A549 (cell line): ENCODE measurements at regions not wholly inside any gene's neighbourhood (a gene's known extent, or its start where the extent isn't known, plus 50 kb on each side); places are given as distances from the start of the nearest gene placed in this dataset.

Experiments
- CTCF ChIP-seq: fragments of >200 bp; sonication (Bioruptor Twin); formaldehyde crosslinking; IDR thresholded peaks from 3 replicates; pipeline ENCODE4 v1.5.1; 2016
- EP300 ChIP-seq, 2 experiments: fragments of >200 bp; sonication (Bioruptor Twin); formaldehyde crosslinking; IDR thresholded peaks; 2 replicates in 1 of 2; 3 replicates in 1 of 2; pipeline ENCODE4 v1.6.1; 2016 to 2017
- HDAC2 ChIP-seq: fragments of 200-600 bp; sonication (generic); IDR thresholded peaks from 2 replicates; pipeline ENCODE4 v1.6.1; 2016
- HMGXB4 ChIP-seq: fragments of 250-450 bp; sonication (Bioruptor Pico); IDR thresholded peaks from 2 replicates; pipeline ENCODE4 v1.5.0; 2021; ENCODE audit warnings: mild to moderate bottlenecking, moderate library complexity, borderline replicate concordance
- MAZ ChIP-seq: fragments of 150-350 bp; IDR thresholded peaks from 2 replicates; pipeline ENCODE4 v1.6.1; 2014; ENCODE audit warnings: antibody characterized with exemption, low read depth, low read length, borderline replicate concordance
- MYC ChIP-seq: IDR thresholded peaks from 2 replicates; pipeline ENCODE4 v1.6.1; 2012; ENCODE audit warnings: mild to moderate bottlenecking, inconsistent platforms, low read length, improper control_type of control experiment, borderline replicate concordance
- PBX3 ChIP-seq: IDR thresholded peaks from 2 replicates; pipeline ENCODE4 v1.6.1; 2012
- POLR2A ChIP-seq: IDR thresholded peaks from 2 replicates; pipeline ENCODE4 v1.6.1; 2012; ENCODE audit warnings: mild to moderate bottlenecking, low read length
- RAD21 ChIP-seq, 2 experiments: fragments of >200 bp in 1 of 2; sonication (Bioruptor Twin) in 1 of 2; formaldehyde crosslinking in 1 of 2; IDR thresholded peaks in 1 of 2; conservative IDR thresholded peaks in 1 of 2; 2 replicates in 1 of 2; 3 replicates in 1 of 2; pipeline ENCODE4 v1.6.1; 2012 to 2018; ENCODE audit warnings: inconsistent platforms in 1 of 2
- REST ChIP-seq: fragments of 200-600 bp; sonication (generic); IDR thresholded peaks from 2 replicates; pipeline ENCODE4 v1.6.1; 2016; ENCODE audit warnings: antibody characterized with exemption, mild to moderate bottlenecking, moderate library complexity
- USF2 ChIP-seq: fragments of 450-650 bp; IDR thresholded peaks from 2 replicates; pipeline ENCODE4 v1.6.1; 2014; ENCODE audit warnings: antibody characterized with exemption

- no peak for TF ChIP-seq EP300 (IDR thresholded peaks at IDR 0.05)
- TF ChIP-seq PBX3: no peak
- no peak for TF ChIP-seq MYC
- no peak for TF ChIP-seq CTCF
- no peak for TF ChIP-seq HDAC2
- TF ChIP-seq POLR2A: no peak
- TF ChIP-seq USF2: no peak
- no peak for TF ChIP-seq MAZ
- TF ChIP-seq REST: no peak
- TF ChIP-seq RAD21 (conservative IDR thresholded peaks at IDR 0.05 in 1 of 2, IDR thresholded peaks at IDR 0.05 in 1 of 2): no peak
- TF ChIP-seq HMGXB4 (CRISPR knock-in tag): no peak
Measured at GRCh38 chr12:105882404-105882803, 256.4 kb downstream of the NUAK1 start.
